ENCODE measurements at regions not wholly inside any gene's neighbourhood (a gene's known extent, or its start where the extent isn't known, plus 50 kb on each side); places are given as distances from the start of the nearest gene placed in this dataset.

DNA sequence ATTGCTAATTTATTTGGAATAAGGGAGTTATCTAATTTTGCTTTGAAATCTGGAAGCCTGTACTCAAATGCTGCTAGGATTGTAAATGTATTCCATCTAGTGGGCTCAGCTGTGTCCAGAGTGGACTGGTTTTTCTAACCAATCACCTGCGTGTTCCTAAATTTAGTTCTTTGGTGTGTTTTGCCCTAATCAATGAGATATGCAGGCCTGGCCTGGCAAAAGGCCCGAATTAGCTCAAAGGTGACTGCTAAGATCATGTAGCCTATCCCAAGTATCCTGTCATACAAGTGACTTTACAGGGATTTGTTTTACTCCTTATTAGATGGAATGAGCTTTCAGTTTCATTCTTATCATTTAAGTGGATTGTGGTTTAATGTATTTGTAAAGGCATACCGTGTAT, 51.3 kb upstream of the ARMC2 start:
- no peaks in the 10 kb centered on the region for H3K79me2 ChIP-seq (ENCODE audit: insufficient read depth)
- H3K4me1 ChIP-seq (ENCODE audit: control insufficient read depth in 1 of 2, insufficient read depth in 2 of 2, low read depth in 1 of 2, low read length in 1 of 2), result peaks cover 0 to 72% of the 10 kb centered on the region in 2 experiments; a peak in 2 of 4 replicates
- peak overlapping the region; percentile 23; the same call in 1 of the 2 replicates for H2AFZ ChIP-seq (ENCODE audit: low read depth)
- POLR2A ChIA-PET, result interaction anchor here (0.6 to 5.8 kb wide), 2 partner anchors 221 to 238 kb away, joined by 3 to 69 read pairs; partner anchors contain the start of gene FOXO3
- WGBS (ENCODE audit: low lambda C conversion rate), result 59% methylated on average over 3 of the region's 3 CpGs
- no peak overlapping the region for H3K4me2 ChIP-seq
- H3K4me3 ChIP-seq (ENCODE audit: low read depth in 2 of 2, low read length in 1 of 2), result no peak overlapping the region
- TF ChIP-seq NFIC (IDR thresholded peaks at IDR 0.05; ENCODE audit: borderline replicate concordance) (no peak), ELF1 (IDR thresholded peaks at IDR 0.05) (no peak), RCOR1 (IDR thresholded peaks at IDR 0.05; ENCODE audit: low read length) (no peak), GATA2 (CRISPR knock-in tag; IDR thresholded peaks at IDR 0.05) (no peak), FOXM1 (IDR thresholded peaks at IDR 0.05; ENCODE audit: low read depth) (no peak), CHD2 (IDR thresholded peaks at IDR 0.05; ENCODE audit: low read length, partially characterized antibody) (no peak), RFX5 (IDR thresholded peaks at IDR 0.05; ENCODE audit: low read length) (no peak)
- TF ChIP-seq, protein P1, sequence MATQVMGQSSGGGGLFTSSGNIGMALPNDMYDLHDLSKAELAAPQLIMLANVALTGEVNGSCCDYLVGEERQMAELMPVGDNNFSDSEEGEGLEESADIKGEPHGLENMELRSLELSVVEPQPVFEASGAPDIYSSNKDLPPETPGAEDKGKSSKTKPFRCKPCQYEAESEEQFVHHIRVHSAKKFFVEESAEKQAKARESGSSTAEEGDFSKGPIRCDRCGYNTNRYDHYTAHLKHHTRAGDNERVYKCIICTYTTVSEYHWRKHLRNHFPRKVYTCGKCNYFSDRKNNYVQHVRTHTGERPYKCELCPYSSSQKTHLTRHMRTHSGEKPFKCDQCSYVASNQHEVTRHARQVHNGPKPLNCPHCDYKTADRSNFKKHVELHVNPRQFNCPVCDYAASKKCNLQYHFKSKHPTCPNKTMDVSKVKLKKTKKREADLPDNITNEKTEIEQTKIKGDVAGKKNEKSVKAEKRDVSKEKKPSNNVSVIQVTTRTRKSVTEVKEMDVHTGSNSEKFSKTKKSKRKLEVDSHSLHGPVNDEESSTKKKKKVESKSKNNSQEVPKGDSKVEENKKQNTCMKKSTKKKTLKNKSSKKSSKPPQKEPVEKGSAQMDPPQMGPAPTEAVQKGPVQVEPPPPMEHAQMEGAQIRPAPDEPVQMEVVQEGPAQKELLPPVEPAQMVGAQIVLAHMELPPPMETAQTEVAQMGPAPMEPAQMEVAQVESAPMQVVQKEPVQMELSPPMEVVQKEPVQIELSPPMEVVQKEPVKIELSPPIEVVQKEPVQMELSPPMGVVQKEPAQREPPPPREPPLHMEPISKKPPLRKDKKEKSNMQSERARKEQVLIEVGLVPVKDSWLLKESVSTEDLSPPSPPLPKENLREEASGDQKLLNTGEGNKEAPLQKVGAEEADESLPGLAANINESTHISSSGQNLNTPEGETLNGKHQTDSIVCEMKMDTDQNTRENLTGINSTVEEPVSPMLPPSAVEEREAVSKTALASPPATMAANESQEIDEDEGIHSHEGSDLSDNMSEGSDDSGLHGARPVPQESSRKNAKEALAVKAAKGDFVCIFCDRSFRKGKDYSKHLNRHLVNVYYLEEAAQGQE (IDR thresholded peaks at IDR 0.05; ENCODE audit: low read depth, low read length), result no peak
- CTCF ChIA-PET, result interaction anchor here (0.5 to 3.5 kb wide), 8 partner anchors 9 to 255 kb away, joined by 3 to 16 read pairs (median 4); no protein-coding TSS in a partner anchor
- no peaks in the 10 kb centered on the region for H3K27me3 ChIP-seq (ENCODE audit: insufficient read depth)
- H3F3A ChIP-seq (replicated peaks; ENCODE audit: insufficient read depth), result no peaks in the 10 kb centered on the region
- H4K20me1 ChIP-seq (ENCODE audit: insufficient read depth), result no peaks in the 10 kb centered on the region
- no peaks in the 10 kb centered on the region for H3K36me3 ChIP-seq (replicated peaks in 1 of 2; ENCODE audit: control insufficient read depth in 1 of 2, insufficient read depth in 2 of 2, low read length in 1 of 2)
- no peak overlapping the region for H3K9ac ChIP-seq
- H3K9me3 ChIP-seq, result no peaks in the 10 kb centered on the region
- DNase-seq, result no peak
- no peaks in the 10 kb centered on the region for H3K9me2 ChIP-seq
- peak overlapping the region in 1 of 2 experiments; percentile 100; a peak in 2 of 4 replicates for H3K27ac ChIP-seq (ENCODE audit: low read depth in 2 of 2, low read length in 1 of 2)

- Histone ChIP-seq H3K79me2 (ENCODE audit: insufficient read depth) (no peaks in the 10 kb centered on the region), H3F3A (replicated peaks; ENCODE audit: insufficient read depth) (no peaks in the 10 kb centered on the region), H3K36me3 (replicated peaks in 1 of 2; ENCODE audit: control insufficient read depth in 1 of 2, insufficient read depth in 2 of 2, low read length in 1 of 2) (no peaks in the 10 kb centered on the region), H2AFZ (ENCODE audit: low read depth) (no peak overlapping the region), H3K4me1 (ENCODE audit: control insufficient read depth in 1 of 2, insufficient read depth in 2 of 2, low read depth in 1 of 2, low read length in 1 of 2) (peaks cover 0 to 70% of the 10 kb centered on the region in 2 experiments; a peak in 2 of 4 replicates), H4K20me1 (ENCODE audit: insufficient read depth) (no peaks in the 10 kb centered on the region), H3K9ac (no peak overlapping the region), H3K27ac (ENCODE audit: low read depth in 2 of 2, low read length in 1 of 2) (peak overlapping the region in 1 of 2 experiments; percentile 100; a peak in 2 of 4 replicates), H3K4me2 (no peak overlapping the region), H3K9me3 (no peaks in the 10 kb centered on the region), H3K9me2 (no peaks in the 10 kb centered on the region), H3K27me3 (ENCODE audit: insufficient read depth) (no peaks in the 10 kb centered on the region), H3K4me3 (ENCODE audit: low read depth in 2 of 2, low read length in 1 of 2) (no peak overlapping the region; a peak in 1 of 4 replicates)
- CTCF ChIA-PET, result interaction anchor here (0.6 to 3.8 kb wide), 14 partner anchors 10 to 967 kb away, joined by 3 to 17 read pairs (median 4); no protein-coding TSS in a partner anchor
- no peak for DNase-seq
- WGBS (ENCODE audit: low lambda C conversion rate), result 80% methylated on average over 11 of the region's 11 CpGs
- POLR2A ChIA-PET, result interaction anchor here (0.6 to 5.8 kb wide), 11 partner anchors 13 to 291 kb away, joined by 3 to 69 read pairs (median 4); partner anchors contain the start of genes ARMC2 and FOXO3
- TF ChIP-seq MAX (IDR thresholded peaks at IDR 0.05; ENCODE audit: low read depth), result no peak
- TF ChIP-seq GATA2 (CRISPR knock-in tag; IDR thresholded peaks at IDR 0.05), result peak; percentile 77
- TF ChIP-seq SMC3 (IDR thresholded peaks at IDR 0.05; ENCODE audit: low read depth, low read length), result no peak
- TF ChIP-seq TAF1 (IDR thresholded peaks at IDR 0.05; ENCODE audit: borderline replicate concordance, low read depth, low read length), result no peak
- TF ChIP-seq FOXM1 (IDR thresholded peaks at IDR 0.05; ENCODE audit: low read depth), result no peak
- TF ChIP-seq, protein P2, sequence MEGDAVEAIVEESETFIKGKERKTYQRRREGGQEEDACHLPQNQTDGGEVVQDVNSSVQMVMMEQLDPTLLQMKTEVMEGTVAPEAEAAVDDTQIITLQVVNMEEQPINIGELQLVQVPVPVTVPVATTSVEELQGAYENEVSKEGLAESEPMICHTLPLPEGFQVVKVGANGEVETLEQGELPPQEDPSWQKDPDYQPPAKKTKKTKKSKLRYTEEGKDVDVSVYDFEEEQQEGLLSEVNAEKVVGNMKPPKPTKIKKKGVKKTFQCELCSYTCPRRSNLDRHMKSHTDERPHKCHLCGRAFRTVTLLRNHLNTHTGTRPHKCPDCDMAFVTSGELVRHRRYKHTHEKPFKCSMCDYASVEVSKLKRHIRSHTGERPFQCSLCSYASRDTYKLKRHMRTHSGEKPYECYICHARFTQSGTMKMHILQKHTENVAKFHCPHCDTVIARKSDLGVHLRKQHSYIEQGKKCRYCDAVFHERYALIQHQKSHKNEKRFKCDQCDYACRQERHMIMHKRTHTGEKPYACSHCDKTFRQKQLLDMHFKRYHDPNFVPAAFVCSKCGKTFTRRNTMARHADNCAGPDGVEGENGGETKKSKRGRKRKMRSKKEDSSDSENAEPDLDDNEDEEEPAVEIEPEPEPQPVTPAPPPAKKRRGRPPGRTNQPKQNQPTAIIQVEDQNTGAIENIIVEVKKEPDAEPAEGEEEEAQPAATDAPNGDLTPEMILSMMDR (IDR thresholded peaks at IDR 0.05), result no peak
- TF ChIP-seq, protein P3, sequence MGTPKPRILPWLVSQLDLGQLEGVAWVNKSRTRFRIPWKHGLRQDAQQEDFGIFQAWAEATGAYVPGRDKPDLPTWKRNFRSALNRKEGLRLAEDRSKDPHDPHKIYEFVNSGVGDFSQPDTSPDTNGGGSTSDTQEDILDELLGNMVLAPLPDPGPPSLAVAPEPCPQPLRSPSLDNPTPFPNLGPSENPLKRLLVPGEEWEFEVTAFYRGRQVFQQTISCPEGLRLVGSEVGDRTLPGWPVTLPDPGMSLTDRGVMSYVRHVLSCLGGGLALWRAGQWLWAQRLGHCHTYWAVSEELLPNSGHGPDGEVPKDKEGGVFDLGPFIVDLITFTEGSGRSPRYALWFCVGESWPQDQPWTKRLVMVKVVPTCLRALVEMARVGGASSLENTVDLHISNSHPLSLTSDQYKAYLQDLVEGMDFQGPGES (IDR thresholded peaks at IDR 0.05; ENCODE audit: low read depth, low read length), result no peak
- peak; percentile 7; the same call in 1 of the 2 replicates for TF ChIP-seq RAD21 (IDR thresholded peaks at IDR 0.05; ENCODE audit: low read length)
- TF ChIP-seq FOXJ3 (CRISPR knock-in tag; IDR thresholded peaks at IDR 0.05), result peak; percentile 82
- no peak for TF ChIP-seq TEAD4 (IDR thresholded peaks at IDR 0.05; ENCODE audit: borderline replicate concordance, insufficient read depth)
- no peak for TF ChIP-seq NRF1 (IDR thresholded peaks at IDR 0.05; ENCODE audit: low read depth, low read length)
- TF ChIP-seq GABPA (IDR thresholded peaks at IDR 0.05; ENCODE audit: low read depth), result no peak
- TF ChIP-seq NFIC (IDR thresholded peaks at IDR 0.05; ENCODE audit: borderline replicate concordance), result no peak
- no peak for TF ChIP-seq YY1 (IDR thresholded peaks at IDR 0.05; ENCODE audit: low read depth)
- TF ChIP-seq SIN3A (IDR thresholded peaks at IDR 0.05; ENCODE audit: borderline replicate concordance, low read depth, low read length), result no peak
Observed at GRCh38 chr6:108797951-108798669, 50.1 kb upstream of the ARMC2 start.
